RWPE1 (cell line): ENCODE measurements at regions not wholly inside any gene's neighbourhood (a gene's known extent, or its start where the extent isn't known, plus 50 kb on each side); places are given as distances from the start of the nearest gene placed in this dataset.

Source experiments
- CTCF ChIA-PET: fragments of 350-600 bp; sonication (Branson Sonifier 250); formaldehyde crosslinking; extraction: SDS; loops from one replicate; lab custom pipeline; 2021; lab: Yijun Ruan, JAX
- POLR2A ChIA-PET: fragments of 400-600 bp; formaldehyde crosslinking; extraction: SDS; loops from one replicate; lab custom pipeline; 2020; ENCODE audit warnings: antibody characterized with exemption; ENCODE audit not compliant: low non-redundant PET; lab: Yijun Ruan, JAX
- DNase-seq: peaks from one replicate; pipeline ENCODE4 v3.0.0; 2012; ENCODE audit warnings: low spot score
- H3K27ac ChIP-seq: fragments of 450-650 bp; 2 replicates; pipeline ENCODE4 v1.5.1; 2017
- TF ChIP-seq, protein P1 (sequence below): fragments of 450-650 bp; conservative IDR thresholded peaks from 2 replicates; pipeline ENCODE4 v1.5.1; 2017; ENCODE audit warnings: low read depth, mild to moderate bottlenecking

DNA sequence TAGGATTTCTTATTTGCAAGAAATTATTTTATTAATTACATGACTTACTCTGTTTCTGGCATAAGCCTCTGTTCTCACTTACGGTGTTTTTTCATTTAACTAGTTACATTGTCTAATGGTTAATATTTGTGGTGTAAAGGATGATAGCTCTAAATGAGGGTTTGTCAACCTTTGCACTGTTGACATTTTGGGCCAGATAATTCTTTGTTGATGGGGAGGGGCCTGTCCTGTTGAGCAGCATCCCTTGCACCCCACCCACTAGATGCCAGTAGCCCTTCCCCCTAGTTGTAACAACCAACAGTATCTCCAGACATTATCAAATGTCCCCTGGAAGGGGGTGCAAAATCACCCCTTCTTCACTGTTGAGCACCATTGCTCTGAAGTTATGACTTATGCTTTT lies 83.6 kb upstream of the SLC44A3 start:
- DNase-seq: no peak
- TF ChIP-seq, protein P1, sequence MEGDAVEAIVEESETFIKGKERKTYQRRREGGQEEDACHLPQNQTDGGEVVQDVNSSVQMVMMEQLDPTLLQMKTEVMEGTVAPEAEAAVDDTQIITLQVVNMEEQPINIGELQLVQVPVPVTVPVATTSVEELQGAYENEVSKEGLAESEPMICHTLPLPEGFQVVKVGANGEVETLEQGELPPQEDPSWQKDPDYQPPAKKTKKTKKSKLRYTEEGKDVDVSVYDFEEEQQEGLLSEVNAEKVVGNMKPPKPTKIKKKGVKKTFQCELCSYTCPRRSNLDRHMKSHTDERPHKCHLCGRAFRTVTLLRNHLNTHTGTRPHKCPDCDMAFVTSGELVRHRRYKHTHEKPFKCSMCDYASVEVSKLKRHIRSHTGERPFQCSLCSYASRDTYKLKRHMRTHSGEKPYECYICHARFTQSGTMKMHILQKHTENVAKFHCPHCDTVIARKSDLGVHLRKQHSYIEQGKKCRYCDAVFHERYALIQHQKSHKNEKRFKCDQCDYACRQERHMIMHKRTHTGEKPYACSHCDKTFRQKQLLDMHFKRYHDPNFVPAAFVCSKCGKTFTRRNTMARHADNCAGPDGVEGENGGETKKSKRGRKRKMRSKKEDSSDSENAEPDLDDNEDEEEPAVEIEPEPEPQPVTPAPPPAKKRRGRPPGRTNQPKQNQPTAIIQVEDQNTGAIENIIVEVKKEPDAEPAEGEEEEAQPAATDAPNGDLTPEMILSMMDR: no peak
- ChIA-PET POLR2A (no interaction called here), CTCF (no interaction called here)
- no peak overlapping the region for H3K27ac ChIP-seq

DNA sequence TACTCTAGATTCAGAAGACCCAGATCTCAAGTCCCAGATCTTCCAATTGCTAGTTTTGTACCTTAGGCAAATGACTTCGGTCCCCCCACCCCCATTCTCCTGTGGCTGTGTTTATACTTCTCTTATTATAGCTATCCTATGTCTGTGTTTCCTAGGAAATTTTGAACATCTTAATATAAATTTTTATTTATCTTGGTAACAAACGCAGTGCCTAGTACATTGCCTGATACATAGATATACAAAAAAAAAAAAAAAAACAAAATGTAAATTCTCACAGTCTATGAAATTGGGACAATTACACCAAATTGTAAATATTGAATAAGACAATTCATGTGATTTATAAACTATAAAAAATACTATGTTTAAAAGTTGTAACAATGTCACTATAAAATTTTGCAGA lies 84.1 kb upstream of the SLC44A3 start:
- ChIA-PET POLR2A (no interaction called here), CTCF (no interaction called here)
- TF ChIP-seq, protein P1: no peak
- no peak for DNase-seq
- H3K27ac ChIP-seq: no peak overlapping the region

DNA sequence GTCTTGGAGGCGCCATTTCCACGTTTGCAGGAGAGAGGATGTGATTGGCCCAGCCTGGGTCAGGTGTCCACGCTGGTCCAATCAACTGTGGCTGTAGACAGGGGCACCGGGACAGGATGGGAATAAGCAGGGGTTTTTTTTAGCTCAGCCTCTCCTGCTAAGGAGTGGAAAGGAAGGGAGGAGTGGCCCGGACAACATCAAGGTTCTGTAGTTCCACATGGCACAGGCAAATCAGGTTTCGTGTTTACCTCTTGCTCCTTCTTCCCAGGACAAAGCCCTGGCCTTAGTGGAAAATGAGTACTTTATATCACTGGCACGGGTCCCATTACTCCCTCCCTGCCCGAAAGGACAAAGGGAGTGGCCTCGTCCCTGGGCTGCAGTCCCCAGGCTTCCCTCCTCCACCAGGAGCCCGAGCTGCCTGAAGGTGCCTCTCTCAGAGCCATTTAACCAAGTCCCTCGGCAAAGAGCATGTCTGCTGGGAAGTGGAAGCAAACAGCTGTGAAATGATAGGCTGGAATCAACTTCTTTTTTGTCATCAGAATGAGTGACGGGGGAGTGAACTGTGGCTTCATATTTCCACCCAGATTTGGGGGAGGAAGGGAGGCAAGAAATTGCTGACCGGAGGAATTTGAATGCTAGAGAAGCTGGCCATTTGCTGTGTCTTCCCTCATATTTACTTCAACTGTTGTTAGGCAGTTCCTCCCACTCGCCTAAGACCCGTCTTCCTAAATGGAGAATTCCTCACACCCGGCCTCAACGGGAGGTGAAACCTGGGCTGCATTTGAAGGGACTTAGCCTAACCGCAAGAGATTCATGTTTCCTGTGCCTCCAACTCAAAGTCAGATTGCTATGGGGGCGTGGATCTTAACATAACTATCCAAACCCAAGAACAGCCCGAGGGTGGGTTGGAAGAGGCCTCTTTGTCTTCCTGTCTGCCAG lies 84.9 kb upstream of the SLC44A3 start:
- DNase-seq: no peak
- TF ChIP-seq, protein P1: no peak
- ChIA-PET CTCF (no interaction called here), POLR2A (no interaction called here)
- H3K27ac ChIP-seq: no peak overlapping the region

DNA sequence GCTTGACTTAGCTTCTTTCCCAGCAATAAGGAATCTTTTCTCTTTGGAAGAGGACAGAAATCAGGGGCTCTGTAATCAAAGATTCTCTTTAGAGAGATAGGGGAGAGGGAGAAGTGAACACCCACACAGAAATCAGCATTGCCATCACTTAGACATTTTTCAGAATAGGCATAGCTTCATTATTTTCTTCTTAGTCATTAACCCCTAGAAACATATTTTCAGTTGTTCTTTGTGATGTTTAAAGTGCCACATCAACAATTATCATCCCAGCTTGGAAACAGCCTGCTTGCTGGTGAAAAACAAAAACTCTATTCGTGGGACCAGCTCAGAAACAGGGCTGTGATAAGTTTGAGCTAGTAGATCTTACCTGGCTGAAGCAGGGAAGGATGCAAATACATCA lies 88.3 kb upstream of the SLC44A3 start:
- POLR2A ChIA-PET: no interaction called here
- no peak overlapping the region for H3K27ac ChIP-seq
- TF ChIP-seq, protein P1: no peak
- CTCF ChIA-PET: no interaction called here
- DNase-seq: no peak

DNA sequence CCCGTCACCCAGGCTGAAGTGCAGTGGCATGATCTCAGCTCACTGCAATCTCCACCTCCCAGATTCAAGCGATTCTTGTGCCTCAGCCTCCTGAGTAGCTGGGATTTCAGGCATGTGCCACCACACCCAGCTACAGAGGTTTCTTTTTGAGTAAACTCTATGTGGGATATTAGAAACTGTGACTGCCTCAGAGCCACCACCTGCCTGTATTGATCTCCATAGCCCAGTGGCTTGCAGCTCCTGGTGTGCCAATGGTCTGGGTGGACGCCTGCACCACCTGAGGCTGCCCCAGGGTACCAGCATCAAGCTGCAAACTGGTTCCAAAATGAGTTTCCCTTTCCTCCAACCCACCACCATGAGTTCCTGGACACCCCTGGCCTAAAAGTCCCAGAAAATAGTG lies 89.7 kb upstream of the SLC44A3 start:
- no peak for DNase-seq
- TF ChIP-seq, protein P1: no peak
- no peak overlapping the region for H3K27ac ChIP-seq
- ChIA-PET CTCF (no interaction called here), POLR2A (no interaction called here)

DNA sequence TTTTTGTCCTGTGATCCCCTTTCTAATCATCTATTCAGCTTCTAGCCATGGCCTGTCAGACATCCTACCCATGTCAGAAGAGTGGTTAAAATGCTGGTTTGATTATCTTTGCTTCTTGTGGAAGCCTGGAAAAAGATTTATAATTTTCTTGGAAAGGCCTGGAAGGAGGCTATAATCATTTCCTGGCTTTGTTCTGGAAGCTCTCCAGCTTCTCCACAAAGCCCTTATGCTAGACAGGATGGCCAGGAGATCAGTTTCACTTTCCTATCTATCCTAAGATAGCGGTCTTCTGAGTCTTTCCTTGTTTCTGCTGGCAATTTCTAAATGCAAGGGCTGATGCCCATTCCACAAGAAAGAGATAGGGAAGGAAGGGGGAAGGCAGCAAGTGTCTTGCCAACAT lies 90.9 kb upstream of the SLC44A3 start:
- CTCF ChIA-PET: no interaction called here
- POLR2A ChIA-PET: no interaction called here
- TF ChIP-seq, protein P1: no peak
- no peak for DNase-seq
- no peak overlapping the region for H3K27ac ChIP-seq
